GM23338 (cell line): ENCODE measurements at regions not wholly inside any gene's neighbourhood (a gene's known extent, or its start where the extent isn't known, plus 50 kb on each side); places are given as distances from the start of the nearest gene placed in this dataset.
"Not testable (repeated sequence)": the region's sequence is repeated elsewhere in the genome, so short reads cannot be mapped to it uniquely, and the experiment has no call there.

Experiments used
- ATAC-seq: fragments of 200-7000 bp; cut with Tn5 transposase; 3 replicates; pipeline ENCODE4 v1.9.1; 2020
- DNase-seq: peaks from one replicate; pipeline ENCODE4 v3.0.0-alpha.2; 2015; ENCODE audit warnings: low spot score
- H2AFZ ChIP-seq: fragments of 200-600 bp; sonication (generic); 2 replicates; pipeline ENCODE4 v1.8.0; 2016; ENCODE audit warnings: antibody characterized with exemption, mild to moderate bottlenecking, moderate library complexity
- H3F3A ChIP-seq: fragments of 200-600 bp; sonication (generic); replicated peaks from 2 replicates; pipeline ENCODE4 v1.8.0; 2017; ENCODE audit warnings: antibody characterized with exemption, mixed run types, low read depth
- H3K27ac ChIP-seq: fragments of 200-600 bp; sonication (generic); 2 replicates; pipeline ENCODE4 v1.6.1; 2016; ENCODE audit warnings: low read depth
- H3K27me3 ChIP-seq: fragments of 200-600 bp; sonication (generic); 2 replicates; pipeline ENCODE4 v1.8.0; 2016; ENCODE audit warnings: mild to moderate bottlenecking, mixed run types, moderate library complexity; ENCODE audit not compliant: insufficient read depth
- H3K36me3 ChIP-seq: fragments of 200-600 bp; sonication (generic); 2 replicates; pipeline ENCODE4 v1.8.0; 2016; ENCODE audit warnings: mild to moderate bottlenecking; ENCODE audit not compliant: insufficient read depth
- H3K4me1 ChIP-seq: fragments of 200-600 bp; sonication (generic); 2 replicates; pipeline ENCODE4 v1.8.0; 2016; ENCODE audit warnings: mild to moderate bottlenecking, moderate library complexity; ENCODE audit not compliant: insufficient read depth
- H3K4me2 ChIP-seq: fragments of 200-600 bp; sonication (generic); 2 replicates; pipeline ENCODE4 v1.7.1; 2017; ENCODE audit warnings: mixed run types
- H3K4me3 ChIP-seq: fragments of 200-600 bp; sonication (generic); 2 replicates; pipeline ENCODE4 v1.6.1; 2016; ENCODE audit warnings: mixed run types
- H3K79me2 ChIP-seq: fragments of 200-600 bp; sonication (generic); replicated peaks from 2 replicates; pipeline ENCODE4 v1.8.0; 2017; ENCODE audit warnings: mild to moderate bottlenecking; ENCODE audit not compliant: insufficient read depth
- H3K9me2 ChIP-seq: fragments of 200-600 bp; sonication (generic); 2 replicates; pipeline ENCODE4 v1.8.0; 2017; ENCODE audit not compliant: insufficient read depth
- H4K20me1 ChIP-seq: fragments of 200-600 bp; sonication (generic); replicated peaks from 2 replicates; pipeline ENCODE4 v1.8.0; 2017; ENCODE audit warnings: mild to moderate bottlenecking; ENCODE audit not compliant: insufficient read depth
- H3K27ac Mint-ChIP-seq: 2 replicates; pipeline ENCODE4 v1.8.0; 2020; ENCODE audit warnings: inconsistent platforms, mild to moderate bottlenecking, moderate library complexity, mixed read lengths
- H3K27me3 Mint-ChIP-seq: 3 replicates; pipeline ENCODE4 v1.8.0; 2022; ENCODE audit warnings: low read depth, mild to moderate bottlenecking, moderate library complexity, mixed read lengths, inconsistent platforms; ENCODE audit not compliant: insufficient read depth, poor library complexity
- H3K36me3 Mint-ChIP-seq: 3 replicates; pipeline ENCODE4 v1.8.0; 2021; ENCODE audit warnings: low read depth, mild to moderate bottlenecking, inconsistent platforms, moderate library complexity, mixed read lengths
- H3K4me1 Mint-ChIP-seq: 3 replicates; pipeline ENCODE4 v1.8.0; 2020; ENCODE audit warnings: mild to moderate bottlenecking, inconsistent platforms, mixed read lengths
- H3K4me3 Mint-ChIP-seq: 3 replicates; pipeline ENCODE4 v1.8.0; 2021; ENCODE audit warnings: moderate library complexity, mild to moderate bottlenecking, inconsistent platforms, mixed read lengths
- H3K9me3 Mint-ChIP-seq: 3 replicates; pipeline ENCODE4 v1.8.0; 2020; ENCODE audit warnings: moderate library complexity, mild to moderate bottlenecking, inconsistent platforms, mixed read lengths
- CREB1 ChIP-seq: fragments of 250-450 bp; sonication (Bioruptor Pico); IDR thresholded peaks from 2 replicates; pipeline ENCODE4 v1.5.0; 2020; ENCODE audit warnings: low read depth, mild to moderate bottlenecking, moderate library complexity
- ETS1 ChIP-seq: IDR thresholded peaks from 2 replicates; pipeline ENCODE4 v1.6.1; 2016; ENCODE audit warnings: antibody characterized with exemption
- EZH2 ChIP-seq: fragments of 200-600 bp; sonication (generic); IDR thresholded peaks from one replicate; pipeline ENCODE4 v1.8.0; 2017; ENCODE audit warnings: antibody characterized with exemption, mild to moderate bottlenecking, low read depth; ENCODE audit not compliant: unreplicated experiment
- EZH2phosphoT487 ChIP-seq: fragments of 200-600 bp; sonication (generic); IDR thresholded peaks from one replicate; pipeline ENCODE4 v1.8.1; 2018; ENCODE audit warnings: antibody characterized with exemption; ENCODE audit not compliant: unreplicated experiment
- JUNB ChIP-seq: IDR thresholded peaks from one replicate; pipeline ENCODE4 v1.6.1; 2016; ENCODE audit warnings: antibody characterized with exemption; ENCODE audit not compliant: unreplicated experiment
- NANOG ChIP-seq: IDR thresholded peaks from 2 replicates; pipeline ENCODE4 v1.6.1; 2016; ENCODE audit warnings: antibody characterized with exemption, borderline replicate concordance
- POLR2AphosphoS5 ChIP-seq: IDR thresholded peaks from 2 replicates; pipeline ENCODE4 v1.6.1; 2016; ENCODE audit warnings: antibody characterized with exemption, low read depth
- REST ChIP-seq: IDR thresholded peaks from one replicate; pipeline ENCODE4 v1.6.1; 2018; ENCODE audit warnings: antibody characterized with exemption; ENCODE audit not compliant: unreplicated experiment
- ZNF114 ChIP-seq: fragments of 250-450 bp; sonication (Bioruptor Pico); IDR thresholded peaks from 2 replicates; pipeline ENCODE4 v1.5.0; 2020; ENCODE audit warnings: mild to moderate bottlenecking, moderate library complexity
- ZNF331 ChIP-seq: fragments of 250-450 bp; sonication (Bioruptor Pico); IDR thresholded peaks from 2 replicates; pipeline ENCODE4 v1.5.0; 2020; ENCODE audit warnings: low read depth, mild to moderate bottlenecking, moderate library complexity
- ZNF462 ChIP-seq: fragments of 250-450 bp; sonication (Bioruptor Pico); IDR thresholded peaks from 2 replicates; pipeline ENCODE4 v1.5.0; 2020; ENCODE audit warnings: mild to moderate bottlenecking, moderate library complexity

- H3K4me3 Mint-ChIP-seq, H3K4me3 ChIP-seq, H3K9me3 Mint-ChIP-seq, H4K20me1 ChIP-seq, H3K27me3 ChIP-seq, H2AFZ ChIP-seq, H3K27me3 Mint-ChIP-seq, DNase-seq, H3K36me3 Mint-ChIP-seq, H3K36me3 ChIP-seq, H3K27ac Mint-ChIP-seq, H3K27ac ChIP-seq, ATAC-seq, H3K9me2 ChIP-seq, H3K4me1 Mint-ChIP-seq, H3K4me1 ChIP-seq, H3K4me2 ChIP-seq, H3F3A ChIP-seq, H3K79me2 ChIP-seq: not testable (repeated sequence)
Observed at GRCh38 chr2:129204581-129204980, 774.9 kb upstream of the RAB6C start.

- H3K9me2 ChIP-seq, result no peaks in the 10 kb centered on the region
- no peak overlapping the region for H3K4me3 ChIP-seq
- no peak overlapping the region for H3K4me2 ChIP-seq
- no peak overlapping the region for H3K27ac ChIP-seq
- H3K27me3 ChIP-seq, result no peaks in the 10 kb centered on the region
- no peak overlapping the region for H2AFZ ChIP-seq
- H3K27ac Mint-ChIP-seq, result no peak overlapping the region
- DNase-seq, result no peak
- no peaks in the 10 kb centered on the region for H3K36me3 ChIP-seq
- no peaks in the 10 kb centered on the region for H3K36me3 Mint-ChIP-seq
- no peaks in the 10 kb centered on the region for H3K4me1 ChIP-seq
- H3K79me2 ChIP-seq, result no peaks in the 10 kb centered on the region
- ATAC-seq, result no peak
- no peaks in the 10 kb centered on the region for H4K20me1 ChIP-seq
- peaks cover 6% of the 10 kb centered on the region; the same call in 2 of the 3 replicates for H3K4me1 Mint-ChIP-seq
- peaks cover 1% of the 10 kb centered on the region for H3K27me3 Mint-ChIP-seq
- H3K9me3 Mint-ChIP-seq, result no peaks in the 10 kb centered on the region
- no peaks in the 10 kb centered on the region for H3F3A ChIP-seq
- H3K4me3 Mint-ChIP-seq, result no peak overlapping the region
- no peak for TF ChIP-seq POLR2AphosphoS5
- TF ChIP-seq EZH2phosphoT487, result no peak
- no peak for TF ChIP-seq JUNB
- no peak for TF ChIP-seq REST
- no peak for TF ChIP-seq EZH2
- TF ChIP-seq ZNF331 (CRISPR knock-in tag), result no peak
- TF ChIP-seq CREB1, result no peak
- TF ChIP-seq ETS1, result no peak
- no peak for TF ChIP-seq ZNF462 (CRISPR knock-in tag)
- no peak for TF ChIP-seq ZNF114 (CRISPR knock-in tag)
- no peak for TF ChIP-seq NANOG
Observed at GRCh38 chr2:129205176-129205575, 774.3 kb upstream of the RAB6C start.
